ENCODE measurements at regions not wholly inside any gene's neighbourhood (a gene's known extent, or its start where the extent isn't known, plus 50 kb on each side); places are given as distances from the start of the nearest gene placed in this dataset.
"Not testable (repeated sequence)": the region's sequence is repeated elsewhere in the genome, so short reads cannot be mapped to it uniquely, and the experiment has no call there.

- FAIRE-seq = no peak
- TF ChIP-seq, protein P1, sequence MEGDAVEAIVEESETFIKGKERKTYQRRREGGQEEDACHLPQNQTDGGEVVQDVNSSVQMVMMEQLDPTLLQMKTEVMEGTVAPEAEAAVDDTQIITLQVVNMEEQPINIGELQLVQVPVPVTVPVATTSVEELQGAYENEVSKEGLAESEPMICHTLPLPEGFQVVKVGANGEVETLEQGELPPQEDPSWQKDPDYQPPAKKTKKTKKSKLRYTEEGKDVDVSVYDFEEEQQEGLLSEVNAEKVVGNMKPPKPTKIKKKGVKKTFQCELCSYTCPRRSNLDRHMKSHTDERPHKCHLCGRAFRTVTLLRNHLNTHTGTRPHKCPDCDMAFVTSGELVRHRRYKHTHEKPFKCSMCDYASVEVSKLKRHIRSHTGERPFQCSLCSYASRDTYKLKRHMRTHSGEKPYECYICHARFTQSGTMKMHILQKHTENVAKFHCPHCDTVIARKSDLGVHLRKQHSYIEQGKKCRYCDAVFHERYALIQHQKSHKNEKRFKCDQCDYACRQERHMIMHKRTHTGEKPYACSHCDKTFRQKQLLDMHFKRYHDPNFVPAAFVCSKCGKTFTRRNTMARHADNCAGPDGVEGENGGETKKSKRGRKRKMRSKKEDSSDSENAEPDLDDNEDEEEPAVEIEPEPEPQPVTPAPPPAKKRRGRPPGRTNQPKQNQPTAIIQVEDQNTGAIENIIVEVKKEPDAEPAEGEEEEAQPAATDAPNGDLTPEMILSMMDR (IDR thresholded peaks at IDR 0.05; ENCODE audit: insufficient read depth, missing control alignments) = no peak
- DNase-seq (ENCODE audit: insufficient read length, low spot score) = no peak
Observed at GRCh38 chr14:88961214-88961613, 136.8 kb downstream of the TTC8 start.

DNA sequence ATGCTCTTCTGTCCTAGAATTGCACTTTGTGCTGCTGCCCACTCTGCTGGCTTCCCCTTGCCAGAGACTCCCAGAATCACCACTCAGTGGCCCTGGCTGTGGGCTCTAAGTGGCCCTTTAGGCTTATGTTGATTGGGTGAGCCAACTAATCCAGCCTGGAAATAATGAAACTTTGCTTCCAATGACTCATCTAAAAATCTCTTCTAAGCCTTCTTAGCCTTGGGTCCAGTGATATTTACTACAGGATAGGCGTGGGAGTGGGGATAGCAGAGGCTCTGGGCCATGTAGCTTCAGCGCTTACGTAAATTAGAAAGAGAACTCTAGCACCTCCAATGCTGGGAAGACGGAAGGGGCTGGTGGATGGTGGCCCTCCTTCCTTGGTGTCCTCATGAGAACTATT lies 137.9 kb downstream of the TTC8 start:
- TF ChIP-seq, protein P1 (IDR thresholded peaks at IDR 0.05; ENCODE audit: insufficient read depth, missing control alignments) = no peak
- no peak for DNase-seq (ENCODE audit: insufficient read length, low spot score)
- FAIRE-seq = no peak

GRCh38 chr14:88967299-88967698 lies 142.8 kb downstream of the TTC8 start:
- DNase-seq (ENCODE audit: insufficient read length, low spot score) (no peak), FAIRE-seq (no peak)
- TF ChIP-seq, protein P1 (IDR thresholded peaks at IDR 0.05; ENCODE audit: insufficient read depth, missing control alignments) = no peak

GRCh38 chr14:88975043-88975830 lies 150.8 kb downstream of the TTC8 start:
- TF ChIP-seq, protein P1 (IDR thresholded peaks at IDR 0.05; ENCODE audit: insufficient read depth, missing control alignments) = no peak
- DNase-seq (ENCODE audit: insufficient read length, low spot score) (no peak), FAIRE-seq (no peak)

GRCh38 chr14:88975926-88976325 lies 151.5 kb downstream of the TTC8 start:
- TF ChIP-seq, protein P1 (IDR thresholded peaks at IDR 0.05; ENCODE audit: insufficient read depth, missing control alignments) = no peak
- DNase-seq (ENCODE audit: insufficient read length, low spot score) (no peak), FAIRE-seq (no peak)

GRCh38 chr14:88980907-88981306 lies 156.5 kb downstream of the TTC8 start:
- DNase-seq (ENCODE audit: insufficient read length, low spot score); FAIRE-seq: not testable (repeated sequence)

- no peak for FAIRE-seq
- no peak for DNase-seq (ENCODE audit: insufficient read length, low spot score)
- TF ChIP-seq, protein P1 (IDR thresholded peaks at IDR 0.05; ENCODE audit: insufficient read depth, missing control alignments) = no peak
Observed at GRCh38 chr14:88981948-88982347, 157.5 kb downstream of the TTC8 start.

Data from D721Med (cell line).